ENCODE measurements at regions not wholly inside any gene's neighbourhood (a gene's known extent, or its start where the extent isn't known, plus 50 kb on each side); places are given as distances from the start of the nearest gene placed in this dataset.
A peak's percentile ranks its signal among the peaks of the same experiment; 100 is the strongest.

DNA sequence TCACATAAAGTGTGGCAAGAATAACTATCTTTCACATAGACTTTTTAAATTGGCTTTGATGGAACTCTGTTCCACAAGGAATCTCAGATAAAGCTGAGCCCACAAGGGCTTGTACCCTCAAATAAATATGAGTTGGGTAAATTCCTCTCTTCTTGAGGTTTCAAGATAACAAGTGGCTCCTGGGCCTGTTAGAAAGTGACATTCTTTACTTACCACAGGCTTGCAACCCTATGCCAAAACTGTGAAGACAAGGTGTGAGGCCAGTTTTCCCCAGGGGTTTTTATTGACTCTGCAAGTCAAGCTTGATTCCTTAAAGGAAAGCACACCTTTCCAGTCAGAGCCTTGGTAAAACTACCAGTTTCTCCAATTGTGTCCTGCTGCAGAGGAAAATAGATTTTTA is 664.8 kb upstream of the GJE1 start:
- Histone ChIP-seq H3K27me3 (ENCODE audit: low read length) (no peaks in the 10 kb centered on the region), H3K27ac (ENCODE audit: low read depth, low read length) (no peak overlapping the region)

GRCh38 chr6:141467041-141467440 is 665.7 kb upstream of the GJE1 start:
- TF ChIP-seq CTCF (IDR thresholded peaks at IDR 0.05; ENCODE audit: insufficient read depth, low read length, poor library complexity, severe bottlenecking) (no peak), EZH2phosphoT487 (conservative IDR thresholded peaks at IDR 0.05; ENCODE audit: low read length) (no peak)
- H3K9ac ChIP-seq (ENCODE audit: low read length), result no peak overlapping the region
- H3K36me3 ChIP-seq (ENCODE audit: low read length), result peaks cover 7% of the 10 kb centered on the region; the same call in 1 of the 2 replicates
- no peaks in the 10 kb centered on the region for H4K20me1 ChIP-seq (ENCODE audit: low read depth, low read length)
- peak overlapping the region; percentile 69 for H2AFZ ChIP-seq (ENCODE audit: low read depth, low read length, severe bottlenecking)
- no peak overlapping the region for H3K4me3 ChIP-seq (ENCODE audit: insufficient read depth, low read length, poor library complexity, severe bottlenecking)
- H3F3A ChIP-seq (ENCODE audit: insufficient read depth), result 0 out of 2 replicates have a peak, but pooled peaks cover 4% of the 10 kb centered on the region
- H3K9me3 ChIP-seq (ENCODE audit: insufficient read depth, low read length), result no peaks in the 10 kb centered on the region; the same call in 1 of the 2 replicates
- no peaks in the 10 kb centered on the region for H3K27me3 ChIP-seq (ENCODE audit: low read length)
- H3K27ac ChIP-seq (ENCODE audit: low read depth, low read length), result no peak overlapping the region
- H3K9me2 ChIP-seq (replicated peaks; ENCODE audit: insufficient read depth, low read length), result no peaks in the 10 kb centered on the region
- no peak overlapping the region for H3K4me2 ChIP-seq (ENCODE audit: low read depth, low read length, poor library complexity, severe bottlenecking)
- H3K79me2 ChIP-seq (ENCODE audit: insufficient read depth, low read length), result no peaks in the 10 kb centered on the region

More for the DNA sequence above, 664.8 kb upstream of the GJE1 start:
- no peak overlapping the region for H3K4me3 ChIP-seq (ENCODE audit: insufficient read depth, low read length, poor library complexity, severe bottlenecking)
- no peaks in the 10 kb centered on the region for H3K79me2 ChIP-seq (ENCODE audit: insufficient read depth, low read length)
- H4K20me1 ChIP-seq (ENCODE audit: low read depth, low read length), result no peaks in the 10 kb centered on the region
- no peak overlapping the region for H3K9ac ChIP-seq (ENCODE audit: low read length)
- H3F3A ChIP-seq (ENCODE audit: insufficient read depth), result 0 out of 2 replicates have a peak, but pooled peaks cover 4% of the 10 kb centered on the region
- H3K9me3 ChIP-seq (ENCODE audit: insufficient read depth, low read length), result no peaks in the 10 kb centered on the region
- no peaks in the 10 kb centered on the region for H3K36me3 ChIP-seq (ENCODE audit: low read length)
- no peak overlapping the region for H2AFZ ChIP-seq (ENCODE audit: low read depth, low read length, severe bottlenecking)
- H3K4me2 ChIP-seq (ENCODE audit: low read depth, low read length, poor library complexity, severe bottlenecking), result no peak overlapping the region
- TF ChIP-seq CTCF (IDR thresholded peaks at IDR 0.05; ENCODE audit: insufficient read depth, low read length, poor library complexity, severe bottlenecking) (no peak), EZH2phosphoT487 (conservative IDR thresholded peaks at IDR 0.05; ENCODE audit: low read length) (no peak)
- H3K9me2 ChIP-seq (replicated peaks; ENCODE audit: insufficient read depth, low read length), result no peaks in the 10 kb centered on the region

- peak overlapping the region; percentile 75 for H3K27ac ChIP-seq (ENCODE audit: low read depth, low read length)
- 0 out of 2 replicates have a peak, but pooled peaks cover 4% of the 10 kb centered on the region for H3F3A ChIP-seq (ENCODE audit: insufficient read depth)
- no peaks in the 10 kb centered on the region for H4K20me1 ChIP-seq (ENCODE audit: low read depth, low read length)
- H3K4me2 ChIP-seq (ENCODE audit: low read depth, low read length, poor library complexity, severe bottlenecking), result peak overlapping the region; percentile 68
- H3K79me2 ChIP-seq (ENCODE audit: insufficient read depth, low read length), result no peaks in the 10 kb centered on the region
- H3K27me3 ChIP-seq (ENCODE audit: low read length), result no peaks in the 10 kb centered on the region
- H2AFZ ChIP-seq (ENCODE audit: low read depth, low read length, severe bottlenecking), result peak overlapping the region; percentile 44
- H3K36me3 ChIP-seq (ENCODE audit: low read length), result peaks cover 10% of the 10 kb centered on the region; the same call in 1 of the 2 replicates
- H3K9ac ChIP-seq (ENCODE audit: low read length), result peak overlapping the region; percentile 31; the same call in 1 of the 2 replicates
- no peaks in the 10 kb centered on the region for H3K9me2 ChIP-seq (replicated peaks; ENCODE audit: insufficient read depth, low read length)
- TF ChIP-seq CTCF (IDR thresholded peaks at IDR 0.05; ENCODE audit: insufficient read depth, low read length, poor library complexity, severe bottlenecking) (no peak), EZH2phosphoT487 (conservative IDR thresholded peaks at IDR 0.05; ENCODE audit: low read length) (no peak)
- no peaks in the 10 kb centered on the region; the same call in 1 of the 2 replicates for H3K9me3 ChIP-seq (ENCODE audit: insufficient read depth, low read length)
- peak overlapping the region; percentile 24 for H3K4me3 ChIP-seq (ENCODE audit: insufficient read depth, low read length, poor library complexity, severe bottlenecking)
Observed at GRCh38 chr6:141464896-141465295, 667.8 kb upstream of the GJE1 start.
